ENCODE measurements at regions not wholly inside any gene's neighbourhood (a gene's known extent, or its start where the extent isn't known, plus 50 kb on each side); places are given as distances from the start of the nearest gene placed in this dataset.

DNA sequence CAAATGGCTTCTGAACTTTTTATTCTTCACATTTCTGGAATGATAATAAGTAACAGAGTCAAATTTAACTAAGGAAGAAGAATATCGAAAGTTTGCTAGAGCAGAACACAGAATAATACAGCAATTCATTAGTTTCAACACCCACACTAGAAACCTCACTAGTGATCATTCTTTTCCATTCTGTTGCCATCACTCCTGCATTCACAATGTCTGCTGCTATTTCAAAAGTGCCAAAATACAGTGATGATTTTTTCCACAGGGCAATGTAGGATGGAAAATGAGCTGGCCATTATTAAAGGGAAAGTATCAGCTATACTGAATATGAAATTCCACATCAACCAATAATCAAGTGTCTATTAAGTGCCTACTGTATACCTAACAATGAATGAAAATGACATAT is 186.7 kb downstream of the USP46 start:
- no peak overlapping the region for H3K27ac Mint-ChIP-seq (ENCODE audit: unreplicated experiment)
- TF ChIP-seq, protein P1, sequence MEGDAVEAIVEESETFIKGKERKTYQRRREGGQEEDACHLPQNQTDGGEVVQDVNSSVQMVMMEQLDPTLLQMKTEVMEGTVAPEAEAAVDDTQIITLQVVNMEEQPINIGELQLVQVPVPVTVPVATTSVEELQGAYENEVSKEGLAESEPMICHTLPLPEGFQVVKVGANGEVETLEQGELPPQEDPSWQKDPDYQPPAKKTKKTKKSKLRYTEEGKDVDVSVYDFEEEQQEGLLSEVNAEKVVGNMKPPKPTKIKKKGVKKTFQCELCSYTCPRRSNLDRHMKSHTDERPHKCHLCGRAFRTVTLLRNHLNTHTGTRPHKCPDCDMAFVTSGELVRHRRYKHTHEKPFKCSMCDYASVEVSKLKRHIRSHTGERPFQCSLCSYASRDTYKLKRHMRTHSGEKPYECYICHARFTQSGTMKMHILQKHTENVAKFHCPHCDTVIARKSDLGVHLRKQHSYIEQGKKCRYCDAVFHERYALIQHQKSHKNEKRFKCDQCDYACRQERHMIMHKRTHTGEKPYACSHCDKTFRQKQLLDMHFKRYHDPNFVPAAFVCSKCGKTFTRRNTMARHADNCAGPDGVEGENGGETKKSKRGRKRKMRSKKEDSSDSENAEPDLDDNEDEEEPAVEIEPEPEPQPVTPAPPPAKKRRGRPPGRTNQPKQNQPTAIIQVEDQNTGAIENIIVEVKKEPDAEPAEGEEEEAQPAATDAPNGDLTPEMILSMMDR (IDR thresholded peaks at IDR 0.05), result no peak

DNA sequence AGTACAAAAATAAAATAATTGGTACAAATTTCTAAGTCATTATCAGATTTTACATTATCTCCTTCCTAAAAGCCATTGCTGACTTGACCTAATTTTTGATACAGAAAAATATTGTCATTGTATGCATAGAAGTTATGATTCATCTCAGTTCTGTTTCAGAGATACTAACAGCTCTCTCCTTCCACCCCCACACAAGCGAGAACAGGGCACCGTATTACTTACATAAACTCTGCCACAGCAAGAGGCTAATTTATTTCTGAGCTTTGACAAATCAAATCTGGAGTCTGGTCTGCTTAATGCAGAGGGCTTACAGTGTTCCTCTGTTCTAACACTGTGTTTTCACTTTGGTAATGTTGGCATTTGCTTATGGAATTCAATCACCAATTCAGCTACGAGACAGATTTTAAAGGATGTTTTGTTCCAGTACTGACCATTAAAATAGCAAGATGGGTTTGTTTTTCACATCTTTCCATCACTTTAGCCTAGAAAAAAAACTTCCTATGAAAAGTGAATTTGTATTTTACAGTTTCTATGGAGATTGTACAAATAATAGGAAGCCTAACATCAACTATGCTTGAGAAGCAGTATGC is 181.8 kb downstream of the USP46 start:
- Mint-ChIP-seq H3K4me3 (ENCODE audit: unreplicated experiment) (no peak overlapping the region), H3K9me3 (ENCODE audit: low read depth) (no peaks in the 10 kb centered on the region), H3K36me3 (ENCODE audit: low read depth) (peaks cover 1% of the 10 kb centered on the region), H3K27me3 (ENCODE audit: low read depth) (peaks cover 3% of the 10 kb centered on the region), H3K27ac (ENCODE audit: unreplicated experiment) (peak overlapping the region; percentile 6), H3K4me1 (ENCODE audit: low read depth) (peaks cover 3% of the 10 kb centered on the region)
- no peak for DNase-seq (ENCODE audit: low spot score)
- TF ChIP-seq, protein P1 (IDR thresholded peaks at IDR 0.05), result no peak

More for the DNA sequence above, 186.7 kb downstream of the USP46 start:
- H3K36me3 Mint-ChIP-seq (ENCODE audit: low read depth), result no peaks in the 10 kb centered on the region
- peaks cover 25% of the 10 kb centered on the region for H3K27me3 Mint-ChIP-seq (ENCODE audit: low read depth)
- H3K4me3 Mint-ChIP-seq (ENCODE audit: unreplicated experiment), result no peak overlapping the region
- DNase-seq (ENCODE audit: low spot score), result no peak
- peaks cover 3% of the 10 kb centered on the region for H3K4me1 Mint-ChIP-seq (ENCODE audit: low read depth)
- H3K9me3 Mint-ChIP-seq (ENCODE audit: low read depth), result no peaks in the 10 kb centered on the region

DNA sequence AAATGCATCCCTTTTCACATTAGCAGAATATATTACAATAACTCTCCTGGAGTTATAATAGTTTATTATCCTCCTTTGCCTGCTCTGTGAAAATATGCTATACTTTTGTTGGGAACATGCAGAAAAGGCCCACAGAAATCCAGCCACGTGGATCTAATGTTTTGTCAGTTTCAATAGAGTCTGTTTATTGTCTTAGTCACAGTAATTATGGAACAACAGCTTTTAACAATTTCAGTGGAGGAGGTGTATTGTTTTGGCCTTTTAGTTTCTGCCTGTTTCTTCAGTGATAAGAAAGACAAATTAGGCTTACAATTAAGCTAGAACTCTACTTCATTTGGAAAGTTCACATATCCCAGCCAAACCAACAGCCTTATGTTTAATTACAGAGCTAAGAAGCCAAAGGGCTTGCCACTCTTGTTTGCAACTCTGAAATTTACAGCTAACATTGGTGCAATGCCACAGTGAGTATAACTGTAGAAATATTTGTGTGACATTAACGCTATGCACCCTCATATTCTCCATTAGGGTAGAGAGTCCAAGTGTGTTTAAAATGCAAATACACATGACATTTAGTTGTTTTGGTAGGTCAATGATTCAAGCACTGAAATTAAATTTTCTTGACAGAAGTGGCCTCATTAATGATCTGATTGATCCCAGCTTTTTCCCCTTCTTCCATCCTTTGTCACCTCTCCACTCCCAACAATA is 175.8 kb downstream of the USP46 start:
- DNase-seq (ENCODE audit: low spot score), result no peak
- Mint-ChIP-seq H3K27me3 (ENCODE audit: low read depth) (peaks cover 28% of the 10 kb centered on the region), H3K4me3 (ENCODE audit: unreplicated experiment) (no peak overlapping the region), H3K36me3 (ENCODE audit: low read depth) (peaks cover 1% of the 10 kb centered on the region), H3K4me1 (ENCODE audit: low read depth) (no peaks in the 10 kb centered on the region), H3K9me3 (ENCODE audit: low read depth) (no peaks in the 10 kb centered on the region), H3K27ac (ENCODE audit: unreplicated experiment) (no peak overlapping the region)
- TF ChIP-seq, protein P1 (IDR thresholded peaks at IDR 0.05), result no peak

DNA sequence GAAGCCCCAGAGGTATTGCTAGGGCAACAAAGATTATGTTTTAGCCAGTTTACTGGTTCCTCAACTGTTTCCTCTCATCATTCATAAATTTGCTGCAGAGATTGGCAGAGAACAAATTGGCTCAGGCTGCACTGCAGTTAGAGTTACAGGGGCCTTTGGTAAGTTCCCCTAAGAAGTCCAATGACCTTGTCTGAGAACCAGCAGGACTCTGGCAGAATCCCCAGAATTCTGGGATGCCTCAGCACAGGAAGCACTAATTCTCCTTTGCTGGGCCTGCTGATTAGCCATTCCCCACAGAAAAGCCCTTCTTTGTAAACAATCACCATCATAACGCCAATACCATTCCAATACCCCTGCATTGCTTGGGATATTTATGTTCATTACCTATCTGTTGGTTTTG is 151.3 kb downstream of the USP46 start:
- H3K4me3 Mint-ChIP-seq (ENCODE audit: unreplicated experiment), result no peak overlapping the region
- no peaks in the 10 kb centered on the region for H3K36me3 Mint-ChIP-seq (ENCODE audit: low read depth)
- peaks cover 11% of the 10 kb centered on the region for H3K4me1 Mint-ChIP-seq (ENCODE audit: low read depth)
- no peak for DNase-seq (ENCODE audit: low spot score)
- H3K27ac Mint-ChIP-seq (ENCODE audit: unreplicated experiment), result no peak overlapping the region
- no peaks in the 10 kb centered on the region for H3K9me3 Mint-ChIP-seq (ENCODE audit: low read depth)
- peaks cover 15% of the 10 kb centered on the region for H3K27me3 Mint-ChIP-seq (ENCODE audit: low read depth)
- TF ChIP-seq, protein P1 (IDR thresholded peaks at IDR 0.05), result no peak

DNA sequence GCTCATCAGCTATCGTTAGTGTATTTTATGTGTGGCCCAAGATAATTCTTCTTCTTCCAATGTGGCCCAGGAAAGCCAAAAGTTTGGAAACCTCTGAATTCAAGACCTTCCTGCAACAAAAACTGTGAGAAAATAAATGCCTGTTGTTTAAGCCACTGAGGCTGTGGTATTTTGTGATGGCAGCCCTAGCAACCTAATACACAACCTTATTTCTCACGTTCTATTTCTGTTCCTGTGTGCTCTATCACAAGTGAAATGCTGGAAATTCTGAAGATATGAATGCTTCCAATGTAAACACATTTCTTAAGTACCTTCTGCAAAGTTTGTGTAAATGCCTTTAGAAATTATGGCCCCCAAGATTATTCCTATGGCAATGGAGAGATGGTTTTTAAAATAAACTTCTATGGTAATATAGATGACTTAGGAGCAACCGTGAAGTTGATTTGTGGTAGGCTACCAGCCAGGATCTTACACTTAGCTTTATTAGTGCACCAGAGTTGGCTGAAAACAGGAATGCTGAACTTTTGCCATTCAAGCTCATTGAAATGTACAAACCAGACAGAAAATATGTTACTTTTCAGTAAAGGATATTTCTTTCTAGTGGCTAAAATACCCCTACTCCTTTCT is 148.0 kb downstream of the USP46 start:
- H3K27ac Mint-ChIP-seq (ENCODE audit: unreplicated experiment), result peak overlapping the region; percentile 71

More for the DNA sequence above, 148.0 kb downstream of the USP46 start:
- H3K36me3 Mint-ChIP-seq (ENCODE audit: low read depth), result no peaks in the 10 kb centered on the region
- H3K4me1 Mint-ChIP-seq (ENCODE audit: low read depth), result peaks cover 11% of the 10 kb centered on the region
- no peak overlapping the region for H3K4me3 Mint-ChIP-seq (ENCODE audit: unreplicated experiment)
- DNase-seq (ENCODE audit: low spot score), result no peak
- H3K9me3 Mint-ChIP-seq (ENCODE audit: low read depth), result no peaks in the 10 kb centered on the region
- TF ChIP-seq, protein P1 (IDR thresholded peaks at IDR 0.05), result no peak
- peaks cover 5% of the 10 kb centered on the region for H3K27me3 Mint-ChIP-seq (ENCODE audit: low read depth)
